Heart left ventricle (tissue), 16 donors: ENCODE measurements at regions not wholly inside any gene's neighbourhood (a gene's known extent, or its start where the extent isn't known, plus 50 kb on each side); places are given as distances from the start of the nearest gene placed in this dataset.
"Not testable (repeated sequence)": the region's sequence is repeated elsewhere in the genome, so short reads cannot be mapped to it uniquely, and the experiment has no call there.

Experiments used
- ATAC-seq, 4 donors: fragments of 200-7000 bp; cut with Tn5 transposase; one replicate each; pipeline ENCODE4 v1.9.1; 2020 to 2022; ENCODE audit warnings: moderate library complexity in 4 of 4, mild to moderate bottlenecking in 3 of 4, moderate number of reproducible peaks in 1 of 4
- DNase-seq, 5 donors: peaks; one replicate each; pipeline ENCODE4 v3.0.0-alpha.2; 2020
- H3K27ac ChIP-seq, 12 donors: fragments of 200-600 bp; sonication (generic) in 4 of 12; one replicate each; pipeline versions ENCODE4 v1.5.0 to v1.8.0; 2016 to 2022; ENCODE audit warnings: mild to moderate bottlenecking in 2 of 12
- H3K27me3 ChIP-seq, 9 donors: fragments of 200-600 bp; sonication (generic) in 2 of 9; one replicate each; pipeline versions ENCODE4 v1.5.1 to v1.8.0; 2016 to 2022; ENCODE audit warnings: mild to moderate bottlenecking in 3 of 9
- H3K36me3 ChIP-seq, 9 donors: fragments of 200-600 bp; sonication (generic) in 2 of 9; one replicate each; pipeline versions ENCODE4 v1.5.0 to v1.8.0; 2018 to 2022; ENCODE audit warnings: mild to moderate bottlenecking in 2 of 9
- H3K4me1 ChIP-seq, 12 donors: fragments of 200-600 bp; sonication (generic) in 4 of 12; one replicate each; pipeline versions ENCODE4 v1.5.0 to v1.8.0; 2016 to 2022; ENCODE audit warnings: mild to moderate bottlenecking in 3 of 12
- H3K4me3 ChIP-seq, 12 donors: fragments of 200-600 bp; sonication (generic) in 4 of 12; one replicate each; pipeline versions ENCODE4 v1.5.0 to v1.8.0; 2017 to 2022; ENCODE audit warnings: mild to moderate bottlenecking in 9 of 12, moderate library complexity in 4 of 12
- H3K9me3 ChIP-seq, 12 donors: fragments of 200-600 bp; sonication (generic) in 4 of 12; one replicate each; pipeline versions ENCODE4 v1.5.0 to v1.8.0; 2016 to 2022; ENCODE audit warnings: mild to moderate bottlenecking in 1 of 12
- POLR2A ChIP-seq, 2 donors: fragments of 450-650 bp; IDR thresholded peaks; one replicate each; pipeline ENCODE4 v1.6.1; 2017; ENCODE audit warnings: antibody characterized with exemption in 2 of 2, mild to moderate bottlenecking in 2 of 2, moderate library complexity in 2 of 2
- WGBS, 4 donors: extraction: QIAGEN DNeasy Blood & Tissue Kit in 2 of 4; methylation state at CpG; one replicate each; pipeline versions ENCODE4 v1.1.5 to v1.1.7; 2013 to 2018; 5-methylcytosine and 5-hydroxymethylcytosine counted together
- intact Hi-C, 10 donors: fragments of 100-400 bp; cut with DNase I; formaldehyde crosslinking; loops; one replicate each; pipeline versions ENCODE4 v1.11.1 to v1.14.2; 2022
- TF ChIP-seq, protein P1 (sequence below), 12 donors: fragments of 200-600 bp; sonication (generic) in 4 of 12; IDR thresholded peaks; one replicate each; pipeline versions ENCODE4 v1.5.0 to v1.8.0; 2018 to 2022; ENCODE audit warnings: antibody characterized with exemption in 12 of 12, mild to moderate bottlenecking in 5 of 12
- donor health status: ischemic (EF 13 %, LVEDD 7.1; RV severe dilation, severe dysfunction).
- donor health status: healthy with polysubstance abuse.
- donor health status: DM: no; HTN: yes; CAD: no.
- donor health status: DM: no; HTN: no; CAD: no.
- donor health status: ischemic (EF 25% LVEDD 6.9; RV normal size, moderate dysfunction).
- donor health status: ischemic (EF 25% LVEDD 5.7; RV mildly dilated, moderate dysfunction).
- donor health status: healthy.
- donor health status: DM: yes; HTN: yes; CAD: no.
- donor health status: ischemic (EF 35%, LVEDD 5.7; RV mildly dilated, moderate dysfunction).
- donor health status: nonischemic (EF 11% LVEDD 7.7; RV severe dilation, severe dysfunction).
- donor health status: DM: yes; HTN: yes; CAD: no.
- donor health status: PGD.
- donor health status: ischemic (EF 29% LVEDD 5.4; RV normal size, mild dysfunction).
- donor health status: nonischemic (EF 23%, LVEDD 6.1; RV moderate dilation, normal function).

DNA sequence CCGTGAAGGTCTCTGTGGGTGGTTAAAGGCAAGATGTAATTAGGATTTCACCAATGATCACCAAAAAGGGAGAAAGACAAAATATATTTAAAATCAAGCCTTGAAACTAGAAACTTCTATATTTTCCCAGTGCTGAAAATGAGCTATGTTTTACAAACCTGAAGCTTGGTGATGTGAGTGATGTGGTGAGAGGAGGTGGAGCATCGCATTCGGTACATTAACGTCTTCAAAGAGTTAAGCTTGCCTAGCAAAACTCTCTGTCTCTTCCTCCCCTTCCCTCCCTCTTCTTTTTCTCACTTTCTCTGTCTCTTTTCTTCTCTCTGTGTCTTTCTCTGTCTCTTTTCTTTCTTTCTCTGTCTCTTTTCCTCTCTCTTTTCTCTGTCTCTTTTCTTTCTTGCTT is 347.3 kb upstream of the IRX2 start:
- intact Hi-C loops, result no loop called here
- no peaks in the 10 kb centered on the region for H3K9me3 ChIP-seq
- DNase-seq, result no peak
- 54 to 68% (median 57%) methylated on average over 4 of the region's 4 CpGs for WGBS, 4 donors
- no peaks in the 10 kb centered on the region for H3K4me1 ChIP-seq
- H3K27me3 ChIP-seq, result peaks cover 0 to 40% (median 10%) of the 10 kb centered on the region in 9 donors
- TF ChIP-seq, protein P1, sequence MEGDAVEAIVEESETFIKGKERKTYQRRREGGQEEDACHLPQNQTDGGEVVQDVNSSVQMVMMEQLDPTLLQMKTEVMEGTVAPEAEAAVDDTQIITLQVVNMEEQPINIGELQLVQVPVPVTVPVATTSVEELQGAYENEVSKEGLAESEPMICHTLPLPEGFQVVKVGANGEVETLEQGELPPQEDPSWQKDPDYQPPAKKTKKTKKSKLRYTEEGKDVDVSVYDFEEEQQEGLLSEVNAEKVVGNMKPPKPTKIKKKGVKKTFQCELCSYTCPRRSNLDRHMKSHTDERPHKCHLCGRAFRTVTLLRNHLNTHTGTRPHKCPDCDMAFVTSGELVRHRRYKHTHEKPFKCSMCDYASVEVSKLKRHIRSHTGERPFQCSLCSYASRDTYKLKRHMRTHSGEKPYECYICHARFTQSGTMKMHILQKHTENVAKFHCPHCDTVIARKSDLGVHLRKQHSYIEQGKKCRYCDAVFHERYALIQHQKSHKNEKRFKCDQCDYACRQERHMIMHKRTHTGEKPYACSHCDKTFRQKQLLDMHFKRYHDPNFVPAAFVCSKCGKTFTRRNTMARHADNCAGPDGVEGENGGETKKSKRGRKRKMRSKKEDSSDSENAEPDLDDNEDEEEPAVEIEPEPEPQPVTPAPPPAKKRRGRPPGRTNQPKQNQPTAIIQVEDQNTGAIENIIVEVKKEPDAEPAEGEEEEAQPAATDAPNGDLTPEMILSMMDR (IDR thresholded peaks at IDR 0.05), result no peak
- TF ChIP-seq POLR2A (IDR thresholded peaks at IDR 0.05), result no peak
- no peaks in the 10 kb centered on the region for H3K36me3 ChIP-seq
- H3K27ac ChIP-seq, result no peak overlapping the region
- ATAC-seq, result no peak
- no peak overlapping the region for H3K4me3 ChIP-seq

- DNase-seq (peak in 1 of 5 donors; percentile 38), ATAC-seq (peak in 3 of 4 donors; percentile 53 to 85 (median 76))
- H3K27ac ChIP-seq, result no peak overlapping the region
- intact Hi-C loops, result no loop called here
- H3K4me1 ChIP-seq, result no peaks in the 10 kb centered on the region
- no peaks in the 10 kb centered on the region for H3K36me3 ChIP-seq
- TF ChIP-seq, protein P1 (IDR thresholded peaks at IDR 0.05), result no peak
- no peak for TF ChIP-seq POLR2A (IDR thresholded peaks at IDR 0.05)
- no peak overlapping the region for H3K4me3 ChIP-seq
- 4 to 12% (median 5%) methylated on average over 13 of the region's 13 CpGs for WGBS, 4 donors
- H3K9me3 ChIP-seq, result no peaks in the 10 kb centered on the region
- peaks cover 0 to 12% (median 0%) of the 10 kb centered on the region in 9 donors for H3K27me3 ChIP-seq
These were observed 341.2 kb upstream of the IRX2 start for GRCh38 chr5:3092664-3093063.

- Histone ChIP-seq H3K36me3 (no peaks in the 10 kb centered on the region), H3K4me1 (no peaks in the 10 kb centered on the region), H3K9me3 (no peaks in the 10 kb centered on the region), H3K4me3 (no peak overlapping the region), H3K27me3 (peaks cover 0 to 12% (median 0%) of the 10 kb centered on the region in 9 donors), H3K27ac (no peak overlapping the region)
- intact Hi-C loops, result no loop called here
- DNase-seq (no peak), ATAC-seq (no peak)
- TF ChIP-seq, protein P1 (IDR thresholded peaks at IDR 0.05), result no peak
- no peak for TF ChIP-seq POLR2A (IDR thresholded peaks at IDR 0.05)
- WGBS, 4 donors, result 48 to 59% (median 52%) methylated on average over 4 to 7 of the region's 7 CpGs
These were observed 340.7 kb upstream of the IRX2 start for GRCh38 chr5:3092211-3092610.

- no peaks in the 10 kb centered on the region for H3K4me1 ChIP-seq
- H3K27ac ChIP-seq, result no peak overlapping the region
- no peak for TF ChIP-seq POLR2A (IDR thresholded peaks at IDR 0.05)
- TF ChIP-seq, protein P1 (IDR thresholded peaks at IDR 0.05), result no peak
- ATAC-seq (peak in 1 of 4 donors; percentile 63), DNase-seq (no peak)
- H3K27me3 ChIP-seq, result peaks cover 0 to 12% (median 0%) of the 10 kb centered on the region in 9 donors
- H3K4me3 ChIP-seq, result no peak overlapping the region
- intact Hi-C loops, result no loop called here
- 10 to 16% (median 12%) methylated on average over 11 of the region's 11 CpGs for WGBS, 4 donors
- H3K9me3 ChIP-seq, result no peaks in the 10 kb centered on the region
- no peaks in the 10 kb centered on the region for H3K36me3 ChIP-seq
These were observed 339.7 kb upstream of the IRX2 start for GRCh38 chr5:3091040-3091774.

GRCh38 chr5:3090305-3090704 is 338.8 kb upstream of the IRX2 start:
- H3K27me3 ChIP-seq, result peaks cover 0 to 12% (median 0%) of the 10 kb centered on the region in 9 donors
- H3K4me3 ChIP-seq, ATAC-seq, H3K36me3 ChIP-seq, H3K27ac ChIP-seq, H3K4me1 ChIP-seq, H3K9me3 ChIP-seq, DNase-seq, intact Hi-C loops: not testable (repeated sequence)
- WGBS, 4 donors, result 78 to 83% (median 81%) methylated on average over 5 to 6 of the region's 6 CpGs
